ENCODE measurements at regions not wholly inside any gene's neighbourhood (a gene's known extent, or its start where the extent isn't known, plus 50 kb on each side); places are given as distances from the start of the nearest gene placed in this dataset.

DNA sequence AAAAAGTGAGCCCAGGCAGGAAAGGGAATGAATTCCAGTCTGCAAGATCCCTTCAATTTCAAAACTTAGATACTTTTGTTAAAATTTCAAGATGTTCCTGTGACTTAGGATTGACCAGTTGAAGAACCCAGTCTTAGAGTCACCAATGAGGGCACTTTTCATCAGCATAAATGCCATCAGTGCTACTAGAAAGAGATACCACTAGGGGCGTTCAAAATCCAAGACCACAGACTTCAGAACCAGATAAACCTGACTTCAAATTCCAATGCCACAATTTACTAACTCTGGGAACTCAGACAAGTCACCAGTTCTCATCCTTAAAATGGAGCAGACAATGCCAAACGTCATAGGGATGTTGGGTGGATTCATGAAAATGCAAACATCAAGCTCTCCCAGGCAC lies 523.2 kb downstream of the BUD13 start:
- ATAC-seq = no peak
- TF ChIP-seq SNAI2 (CRISPR knock-in tag; IDR thresholded peaks at IDR 0.05) (no peak), ZFP3 (CRISPR knock-in tag; IDR thresholded peaks at IDR 0.05) (no peak), OSR1 (CRISPR knock-in tag; IDR thresholded peaks at IDR 0.05) (no peak), POU6F1 (CRISPR knock-in tag; IDR thresholded peaks at IDR 0.05; ENCODE audit: borderline replicate concordance, low read depth) (no peak), RARB (CRISPR knock-in tag; IDR thresholded peaks at IDR 0.05) (no peak), TCF4 (CRISPR knock-in tag; IDR thresholded peaks at IDR 0.05; ENCODE audit: borderline replicate concordance) (no peak), ZNF8 (CRISPR knock-in tag; IDR thresholded peaks at IDR 0.05) (no peak), PPARA (CRISPR knock-in tag; IDR thresholded peaks at IDR 0.05; ENCODE audit: borderline replicate concordance) (no peak), ZFP30 (CRISPR knock-in tag; IDR thresholded peaks at IDR 0.05) (no peak), GLIS3 (CRISPR knock-in tag; IDR thresholded peaks at IDR 0.05) (no peak), TSHZ2 (CRISPR knock-in tag; IDR thresholded peaks at IDR 0.05) (no peak), ZC3H10 (CRISPR knock-in tag; IDR thresholded peaks at IDR 0.05) (no peak), ARNTL (CRISPR knock-in tag; IDR thresholded peaks at IDR 0.05; ENCODE audit: borderline replicate concordance, low read depth) (no peak), BACH2 (CRISPR knock-in tag; IDR thresholded peaks at IDR 0.05; ENCODE audit: borderline replicate concordance) (no peak), PATZ1 (CRISPR knock-in tag; IDR thresholded peaks at IDR 0.05; ENCODE audit: borderline replicate concordance) (no peak), CSDC2 (CRISPR knock-in tag; IDR thresholded peaks at IDR 0.05) (no peak), CREB5 (CRISPR knock-in tag; IDR thresholded peaks at IDR 0.05; ENCODE audit: low read depth) (no peak), CSRNP3 (CRISPR knock-in tag; IDR thresholded peaks at IDR 0.05) (no peak), ESRRG (CRISPR knock-in tag; IDR thresholded peaks at IDR 0.05) (no peak)

DNA sequence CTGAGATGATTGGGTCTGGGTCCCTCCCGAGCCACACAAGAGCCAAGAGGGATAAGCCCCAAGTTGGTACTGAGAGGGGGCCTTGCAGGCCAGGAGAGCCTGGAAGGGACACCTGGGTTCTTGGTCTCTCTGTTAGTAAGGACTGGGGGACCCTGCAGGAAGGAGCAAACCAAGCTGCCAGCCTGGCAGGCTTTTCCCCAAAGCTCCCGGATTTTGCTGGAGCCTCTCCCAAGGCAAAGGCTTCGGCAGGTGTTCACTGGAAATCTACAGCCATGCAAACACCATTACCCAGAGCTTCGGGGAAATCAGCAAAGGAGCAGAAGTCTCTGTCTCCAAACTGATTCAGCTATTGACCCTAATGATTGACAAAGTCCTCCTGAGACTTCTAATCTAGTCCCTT lies 527.9 kb downstream of the BUD13 start:
- no peak for ATAC-seq
- no peak for TF ChIP-seq ESRRG (CRISPR knock-in tag; IDR thresholded peaks at IDR 0.05)
- TF ChIP-seq TSHZ2 (CRISPR knock-in tag; IDR thresholded peaks at IDR 0.05) = no peak
- no peak for TF ChIP-seq SNAI2 (CRISPR knock-in tag; IDR thresholded peaks at IDR 0.05)
- TF ChIP-seq TCF4 (CRISPR knock-in tag; IDR thresholded peaks at IDR 0.05; ENCODE audit: borderline replicate concordance) = no peak
- no peak for TF ChIP-seq ZNF8 (CRISPR knock-in tag; IDR thresholded peaks at IDR 0.05)
- TF ChIP-seq RARB (CRISPR knock-in tag; IDR thresholded peaks at IDR 0.05) = no peak
- TF ChIP-seq CSDC2 (CRISPR knock-in tag; IDR thresholded peaks at IDR 0.05) = no peak
- no peak for TF ChIP-seq OSR1 (CRISPR knock-in tag; IDR thresholded peaks at IDR 0.05)
- no peak for TF ChIP-seq ZC3H10 (CRISPR knock-in tag; IDR thresholded peaks at IDR 0.05)
- TF ChIP-seq GLIS3 (CRISPR knock-in tag; IDR thresholded peaks at IDR 0.05) = no peak
- TF ChIP-seq ARNTL (CRISPR knock-in tag; IDR thresholded peaks at IDR 0.05; ENCODE audit: borderline replicate concordance, low read depth) = no peak
- TF ChIP-seq PPARA (CRISPR knock-in tag; IDR thresholded peaks at IDR 0.05; ENCODE audit: borderline replicate concordance) = no peak
- TF ChIP-seq BACH2 (CRISPR knock-in tag; IDR thresholded peaks at IDR 0.05; ENCODE audit: borderline replicate concordance) = no peak
- no peak for TF ChIP-seq ZFP3 (CRISPR knock-in tag; IDR thresholded peaks at IDR 0.05)
- TF ChIP-seq CREB5 (CRISPR knock-in tag; IDR thresholded peaks at IDR 0.05; ENCODE audit: low read depth) = no peak
- TF ChIP-seq POU6F1 (CRISPR knock-in tag; IDR thresholded peaks at IDR 0.05; ENCODE audit: borderline replicate concordance, low read depth) = no peak
- TF ChIP-seq ZNF70 (CRISPR knock-in tag; IDR thresholded peaks at IDR 0.05) = no peak
- no peak for TF ChIP-seq ZFP30 (CRISPR knock-in tag; IDR thresholded peaks at IDR 0.05)
- no peak for TF ChIP-seq PATZ1 (CRISPR knock-in tag; IDR thresholded peaks at IDR 0.05; ENCODE audit: borderline replicate concordance)
